Small intestine (tissue), 7 donors: ENCODE measurements at regions not wholly inside any gene's neighbourhood (a gene's known extent, or its start where the extent isn't known, plus 50 kb on each side); places are given as distances from the start of the nearest gene placed in this dataset.

Experiments
- DNase-seq, 2 donors: peaks; one replicate each; pipeline versions ENCODE4 v3.0.0 to v3.0.0-alpha.2; 2013
- FAIRE-seq: peaks from 2 replicates; lab custom pipeline; 2012; peaks lifted over from hg19 to GRCh38; lab: Jason Lieb, UNC
- H3K27ac ChIP-seq, 3 donors: one replicate each; pipeline ENCODE4 v1.5.1; 2013; ENCODE audit warnings: low read length in 2 of 3, mild to moderate bottlenecking in 2 of 3, control low read depth in 1 of 3, inconsistent platforms in 1 of 3, low read depth in 1 of 3, moderate library complexity in 1 of 3
- H3K27me3 ChIP-seq, 3 donors: one replicate each; pipeline ENCODE4 v1.6.1; 2013; ENCODE audit warnings: low read length in 3 of 3, inconsistent platforms in 1 of 3; ENCODE audit not compliant: control insufficient read depth in 3 of 3, insufficient read depth in 3 of 3
- H3K36me3 ChIP-seq, 3 donors: one replicate each; pipeline ENCODE4 v1.6.1; 2013; ENCODE audit warnings: low read length in 3 of 3, inconsistent platforms in 1 of 3, low read depth in 1 of 3, mild to moderate bottlenecking in 1 of 3, moderate library complexity in 1 of 3; ENCODE audit not compliant: control insufficient read depth in 3 of 3, insufficient read depth in 2 of 3
- H3K4me1 ChIP-seq, 3 donors: one replicate each; pipeline ENCODE4 v1.6.1; 2013; ENCODE audit warnings: low read length in 2 of 3, inconsistent platforms in 1 of 3, low read depth in 1 of 3, mild to moderate bottlenecking in 1 of 3, moderate library complexity in 1 of 3; ENCODE audit not compliant: control insufficient read depth in 3 of 3, insufficient read depth in 2 of 3
- H3K4me3 ChIP-seq, 3 donors: one replicate each; pipeline ENCODE4 v1.5.1; 2013; ENCODE audit warnings: low read length in 3 of 3, control low read depth in 1 of 3, inconsistent platforms in 1 of 3, low read depth in 1 of 3, mild to moderate bottlenecking in 1 of 3, moderate library complexity in 1 of 3
- H3K9me3 ChIP-seq, 2 donors: one replicate each; pipeline ENCODE4 v1.6.1; 2013; ENCODE audit warnings: low read depth in 1 of 2, low read length in 1 of 2; ENCODE audit not compliant: control insufficient read depth in 2 of 2, insufficient read depth in 1 of 2
- WGBS, 3 donors: extraction: QIAGEN DNeasy Blood & Tissue Kit; methylation state at CpG; one replicate each; pipeline ENCODE4 v1.1.7; 2013; 5-methylcytosine and 5-hydroxymethylcytosine counted together
- donor health status: healthy with polysubstance abuse.
- donor health status: control.
- donor health status: control.
- donor health status: Bipolar disorder and iron deficiency.
- donor health status: healthy.

- WGBS, 3 donors: 69 to 82% (median 80%) methylated on average over 2 of the region's 2 CpGs
- H3K9me3 ChIP-seq: no peaks in the 10 kb centered on the region
- no peaks in the 10 kb centered on the region for H3K36me3 ChIP-seq
- H3K27ac ChIP-seq: no peak overlapping the region
- FAIRE-seq: no peak
- no peaks in the 10 kb centered on the region for H3K4me1 ChIP-seq
- H3K27me3 ChIP-seq: no peaks in the 10 kb centered on the region
- no peak overlapping the region for H3K4me3 ChIP-seq
- DNase-seq: no peak
These were observed 533.3 kb upstream of the GHITM start for GRCh38 chr10:83605783-83606630.

DNA sequence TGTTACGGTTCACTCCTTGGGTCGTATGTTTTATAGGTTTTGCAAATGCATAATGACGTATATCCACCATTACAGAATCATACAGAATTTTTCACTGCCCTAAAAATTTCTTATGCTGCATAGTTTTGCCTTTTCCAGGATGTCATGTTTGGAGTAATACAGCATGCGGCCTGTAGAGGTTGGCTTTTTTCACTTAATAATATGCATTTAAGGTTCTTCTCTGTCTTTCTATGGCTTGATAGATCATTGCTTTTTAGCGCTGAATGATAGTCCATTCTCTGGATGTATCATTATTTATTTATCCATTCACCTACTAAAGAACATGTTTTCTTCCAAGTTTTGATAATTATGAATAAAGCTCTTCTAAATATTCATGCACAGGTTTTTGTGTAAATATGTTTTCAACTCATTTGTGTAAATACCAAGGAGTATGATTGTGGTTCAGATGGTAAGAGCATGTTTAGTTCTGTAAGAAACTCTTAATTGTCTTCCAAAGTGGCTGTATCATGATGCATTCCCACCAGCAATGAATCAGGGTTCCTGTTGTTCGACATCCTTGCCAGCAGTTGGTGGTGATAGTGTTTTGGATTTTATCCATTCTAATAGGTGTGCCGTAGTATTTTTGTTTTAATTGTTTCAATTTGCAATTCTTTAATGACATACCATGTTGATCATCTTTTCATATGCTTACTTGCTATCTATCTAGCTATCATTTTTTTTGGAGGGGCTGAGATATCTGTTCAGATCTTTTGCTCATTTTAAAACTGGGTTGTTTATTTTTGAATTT is 531.2 kb upstream of the GHITM start:
- FAIRE-seq: no peak
- no peaks in the 10 kb centered on the region for H3K36me3 ChIP-seq
- H3K4me1 ChIP-seq: no peaks in the 10 kb centered on the region
- DNase-seq: no peak
- no peaks in the 10 kb centered on the region for H3K9me3 ChIP-seq
- 85 to 88% (median 86%) methylated on average over 7 of the region's 7 CpGs for WGBS, 3 donors
- H3K27me3 ChIP-seq: no peaks in the 10 kb centered on the region
- no peak overlapping the region for H3K4me3 ChIP-seq
- no peak overlapping the region for H3K27ac ChIP-seq

- 66 to 73% (median 69%) methylated on average over 4 of the region's 4 CpGs for WGBS, 3 donors
- FAIRE-seq: no peak
- Histone ChIP-seq H3K4me3 (no peak overlapping the region), H3K9me3 (peaks cover 0 to 2% of the 10 kb centered on the region in 2 donors), H3K4me1 (no peaks in the 10 kb centered on the region), H3K27me3 (no peaks in the 10 kb centered on the region), H3K27ac (no peak overlapping the region), H3K36me3 (no peaks in the 10 kb centered on the region)
- DNase-seq: no peak
These were observed 527.3 kb upstream of the GHITM start for GRCh38 chr10:83612050-83612449.

GRCh38 chr10:83612746-83613145 is 526.6 kb upstream of the GHITM start:
- no peaks in the 10 kb centered on the region for H3K36me3 ChIP-seq
- H3K27ac ChIP-seq: no peak overlapping the region
- H3K4me1 ChIP-seq: no peaks in the 10 kb centered on the region
- no peaks in the 10 kb centered on the region for H3K27me3 ChIP-seq
- peaks cover 0 to 2% of the 10 kb centered on the region in 2 donors for H3K9me3 ChIP-seq
- WGBS, 3 donors: 51 to 60% (median 55%) methylated on average over 2 of the region's 2 CpGs
- H3K4me3 ChIP-seq: no peak overlapping the region
- no peak for DNase-seq
- no peak for FAIRE-seq

- Histone ChIP-seq H3K27me3 (no peaks in the 10 kb centered on the region), H3K4me1 (no peaks in the 10 kb centered on the region), H3K4me3 (no peak overlapping the region), H3K9me3 (peaks cover 0 to 2% of the 10 kb centered on the region in 2 donors), H3K27ac (no peak overlapping the region), H3K36me3 (no peaks in the 10 kb centered on the region)
- DNase-seq: no peak
- WGBS, 3 donors: 64 to 86% (median 70%) methylated on average over 1 of the region's 1 CpG
- no peak for FAIRE-seq
These were observed 522.1 kb upstream of the GHITM start for GRCh38 chr10:83617172-83617571.

GRCh38 chr10:83617692-83618545 is 521.4 kb upstream of the GHITM start:
- no peak for FAIRE-seq
- Histone ChIP-seq H3K9me3 (peaks cover 0 to 2% of the 10 kb centered on the region in 2 donors), H3K36me3 (no peaks in the 10 kb centered on the region), H3K27me3 (no peaks in the 10 kb centered on the region), H3K27ac (no peak overlapping the region), H3K4me3 (no peak overlapping the region), H3K4me1 (no peaks in the 10 kb centered on the region)
- 23 to 45% (median 29%) methylated on average over 5 of the region's 5 CpGs for WGBS, 3 donors
- no peak for DNase-seq

GRCh38 chr10:83625831-83626360 is 513.4 kb upstream of the GHITM start:
- DNase-seq (no peak), FAIRE-seq (no peak)
- Histone ChIP-seq H3K4me1 (no peaks in the 10 kb centered on the region), H3K27me3 (no peaks in the 10 kb centered on the region), H3K27ac (no peak overlapping the region), H3K9me3 (no peaks in the 10 kb centered on the region), H3K36me3 (no peaks in the 10 kb centered on the region), H3K4me3 (no peak overlapping the region)
- WGBS, 3 donors: 51 to 60% (median 56%) methylated on average over 5 of the region's 5 CpGs

DNA sequence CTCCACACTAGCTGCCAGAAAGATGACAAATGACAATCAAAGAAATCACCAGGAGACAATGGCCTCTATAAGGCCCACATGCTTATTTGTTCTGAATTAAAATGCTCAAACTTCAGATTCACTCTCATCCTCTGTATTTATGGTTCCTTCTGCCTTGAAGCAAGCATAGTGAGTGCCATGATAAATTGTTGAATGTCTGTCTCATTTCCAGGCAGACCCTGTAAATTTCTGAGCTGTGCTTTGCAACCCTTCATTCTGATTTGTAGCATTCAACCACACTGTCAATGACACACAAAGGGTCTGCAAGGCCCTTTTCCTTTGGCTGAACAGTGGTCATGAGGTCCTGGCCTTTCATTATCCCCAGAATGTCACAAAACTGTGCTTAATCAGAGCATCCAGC is 506.6 kb upstream of the GHITM start:
- Histone ChIP-seq H3K27me3 (no peaks in the 10 kb centered on the region), H3K4me3 (no peak overlapping the region), H3K9me3 (no peaks in the 10 kb centered on the region), H3K36me3 (no peaks in the 10 kb centered on the region), H3K27ac (no peak overlapping the region), H3K4me1 (no peaks in the 10 kb centered on the region)
- no peak for FAIRE-seq
- DNase-seq: no peak
